Stimulated activated naive B cell treated with anti-CD40 and anti-IgM and Interleukin-4, amounts not matched to agents 10 μg/mL and 1 μg/mL and 100 μg/mL, for 72 hours (primary cell): ENCODE measurements at regions not wholly inside any gene's neighbourhood (a gene's known extent, or its start where the extent isn't known, plus 50 kb on each side); places are given as distances from the start of the nearest gene placed in this dataset.
A peak's percentile ranks its signal among the peaks of the same experiment; 100 is the strongest.

Source experiments
- ATAC-seq, 2 donors: fragments of 150-1000 bp; cut with Tn5 transposase; replicated peaks; 2 replicates each; pipeline ENCODE4 v1.10.0; 2021; ENCODE audit warnings: moderate library complexity in 1 of 2
- DNase-seq: peaks from one replicate; pipeline ENCODE4 v3.0.0; 2021
- H3K27ac Mint-ChIP-seq: one replicate; pipeline ENCODE4 v1.8.0; 2022; ENCODE audit warnings: mild to moderate bottlenecking, mixed read lengths
- H3K27me3 Mint-ChIP-seq, 2 donors: one replicate each; pipeline ENCODE4 v1.8.0; 2022; ENCODE audit warnings: mixed read lengths in 2 of 2
- H3K36me3 Mint-ChIP-seq, 2 donors: one replicate each; pipeline ENCODE4 v1.8.0; 2022; ENCODE audit warnings: mixed read lengths in 2 of 2, mild to moderate bottlenecking in 1 of 2
- H3K4me1 Mint-ChIP-seq, 2 donors: one replicate each; pipeline ENCODE4 v1.8.0; 2022; ENCODE audit warnings: mixed read lengths in 2 of 2, mild to moderate bottlenecking in 1 of 2
- H3K4me3 Mint-ChIP-seq, 2 donors: one replicate each; pipeline ENCODE4 v1.8.0; 2022; ENCODE audit warnings: mild to moderate bottlenecking in 2 of 2, mixed read lengths in 2 of 2, moderate library complexity in 1 of 2
- H3K9me3 Mint-ChIP-seq, 2 donors: one replicate each; pipeline ENCODE4 v1.8.0; 2022; ENCODE audit warnings: mixed read lengths in 2 of 2, mild to moderate bottlenecking in 1 of 2

DNA sequence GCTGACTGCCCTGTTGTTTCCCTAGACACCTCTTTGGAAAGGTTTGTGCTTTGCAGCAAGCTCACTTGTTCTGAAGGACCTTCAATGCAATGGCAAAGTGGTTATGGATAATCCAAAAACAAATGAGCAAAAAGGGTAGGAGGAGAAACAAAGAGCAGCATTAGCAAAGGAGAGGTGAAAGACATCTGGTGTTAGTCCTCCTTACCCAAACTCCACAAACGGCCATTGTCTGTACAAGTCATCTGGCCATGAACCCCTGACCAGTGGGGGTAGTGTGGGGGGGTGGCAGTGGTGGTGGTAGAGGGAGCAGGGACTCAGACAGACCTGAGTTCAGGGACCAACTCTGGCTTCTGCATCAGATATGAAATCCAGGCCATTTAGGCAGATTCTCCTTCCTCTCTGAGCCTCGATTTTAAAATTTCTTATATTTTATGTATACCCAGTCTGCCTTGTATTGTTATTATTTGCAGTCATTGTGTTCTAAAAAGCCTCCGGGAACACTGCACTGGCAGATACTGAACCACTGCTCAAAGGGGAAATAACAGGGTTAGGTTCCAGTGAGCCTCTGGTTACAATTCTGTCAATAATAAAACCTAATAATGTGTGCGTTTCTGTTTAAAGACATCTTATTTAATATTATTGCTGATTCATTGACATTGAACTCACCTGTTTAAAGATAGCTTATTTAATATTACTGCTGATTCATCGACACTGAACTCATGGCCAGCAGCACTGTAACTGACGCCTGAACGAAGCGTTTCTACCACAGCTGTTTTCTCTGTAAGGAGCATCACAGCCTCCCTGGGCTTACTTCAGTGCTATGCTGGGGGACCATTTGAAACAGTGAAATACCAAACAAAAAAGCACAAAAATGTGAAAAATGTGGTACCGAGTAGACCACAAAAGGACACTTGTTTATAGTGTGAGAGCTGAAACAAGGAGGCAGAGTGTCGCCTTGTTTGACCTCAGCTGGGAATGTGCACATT lies 156.0 kb downstream of the SEC61B start:
- DNase-seq: no peak
- peaks cover 0 to 23% of the 10 kb centered on the region in 2 donors for H3K27me3 Mint-ChIP-seq
- no peak overlapping the region for H3K4me3 Mint-ChIP-seq
- no peak for ATAC-seq
- peaks cover 12 to 22% of the 10 kb centered on the region in 2 donors for H3K4me1 Mint-ChIP-seq
- no peak overlapping the region for H3K27ac Mint-ChIP-seq
- H3K9me3 Mint-ChIP-seq: peaks cover 0 to 2% of the 10 kb centered on the region in 2 donors
- no peaks in the 10 kb centered on the region for H3K36me3 Mint-ChIP-seq

DNA sequence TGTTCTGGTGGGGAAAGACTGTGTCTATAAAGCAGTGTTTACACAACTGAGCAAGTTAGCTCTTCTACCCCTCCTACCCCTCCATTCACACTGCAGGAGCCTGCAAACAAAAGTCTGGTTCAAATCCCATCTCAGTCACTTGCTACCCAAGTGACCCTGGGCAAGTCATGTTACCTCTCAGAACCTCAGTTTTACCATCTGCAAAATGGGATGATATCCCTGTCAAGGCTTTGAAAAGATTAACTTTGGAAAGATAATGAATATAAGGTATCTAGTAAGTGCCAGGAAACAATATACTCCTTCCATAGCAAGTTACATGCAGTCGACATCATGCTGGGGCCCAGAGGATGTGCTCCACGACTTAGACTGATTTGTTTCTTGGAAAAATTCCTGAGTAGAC lies 161.5 kb downstream of the SEC61B start:
- Mint-ChIP-seq H3K4me3 (no peak overlapping the region), H3K4me1 (peaks cover 9 to 12% of the 10 kb centered on the region in 2 donors), H3K9me3 (peaks cover 0 to 2% of the 10 kb centered on the region in 2 donors), H3K27me3 (peaks cover 5 to 13% of the 10 kb centered on the region in 2 donors), H3K27ac (no peak overlapping the region), H3K36me3 (no peaks in the 10 kb centered on the region)
- DNase-seq (no peak), ATAC-seq (no peak)

DNA sequence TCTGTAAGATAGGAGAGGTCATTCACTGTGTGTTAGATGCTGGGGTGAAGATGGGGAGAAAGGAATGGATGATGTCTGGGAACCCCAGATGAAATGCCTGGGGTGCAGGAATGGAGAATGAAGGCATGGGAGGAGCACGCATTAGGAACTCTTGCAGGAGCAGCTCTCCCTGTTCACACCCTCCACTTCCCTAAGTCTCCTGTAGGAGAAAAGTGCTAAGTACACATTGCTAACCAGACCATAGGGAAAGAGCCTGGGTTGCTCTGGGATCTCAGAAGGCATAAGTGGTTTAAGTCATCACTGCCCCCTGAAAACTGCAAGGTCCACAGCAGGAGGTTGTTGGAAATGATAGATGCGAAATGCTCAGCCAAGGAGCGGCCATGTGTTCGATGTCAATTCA lies 163.1 kb downstream of the SEC61B start:
- H3K9me3 Mint-ChIP-seq: no peaks in the 10 kb centered on the region

DNA sequence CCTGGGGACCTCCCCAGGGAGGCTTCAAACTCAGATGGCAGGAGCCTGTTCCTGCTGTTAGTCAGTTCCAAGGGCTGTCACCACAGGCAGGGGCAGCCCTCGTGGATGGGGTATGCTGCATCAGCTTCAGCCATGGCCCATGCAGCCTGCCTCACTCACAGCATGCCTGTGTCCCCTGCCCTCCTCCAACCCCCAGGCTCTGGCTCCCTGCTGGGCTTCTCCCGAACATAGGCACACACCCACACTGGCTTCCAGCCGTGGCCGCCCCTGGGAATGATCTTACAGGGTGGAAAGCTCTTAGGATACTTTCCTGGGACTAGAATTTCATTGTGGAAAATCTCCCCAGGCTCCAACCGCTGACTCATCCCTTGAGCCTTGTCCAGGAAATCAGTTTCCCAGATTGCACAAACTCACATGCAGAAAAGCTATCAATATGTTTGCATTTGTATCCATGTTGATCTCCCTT lies 163.8 kb downstream of the SEC61B start:
- H3K4me3 Mint-ChIP-seq: no peak overlapping the region
- H3K4me1 Mint-ChIP-seq: peaks cover 9 to 12% of the 10 kb centered on the region in 2 donors
- H3K27me3 Mint-ChIP-seq: peaks cover 5 to 13% of the 10 kb centered on the region in 2 donors
- DNase-seq: no peak
- no peaks in the 10 kb centered on the region for H3K36me3 Mint-ChIP-seq
- H3K9me3 Mint-ChIP-seq: no peaks in the 10 kb centered on the region
- ATAC-seq: no peak
- H3K27ac Mint-ChIP-seq: peak overlapping the region; percentile 15

More for the DNA sequence above, 163.1 kb downstream of the SEC61B start:
- Mint-ChIP-seq H3K27ac (peak overlapping the region; percentile 59), H3K4me3 (no peak overlapping the region), H3K36me3 (no peaks in the 10 kb centered on the region), H3K27me3 (peaks cover 5 to 13% of the 10 kb centered on the region in 2 donors), H3K4me1 (peaks cover 9 to 12% of the 10 kb centered on the region in 2 donors)
- no peak for ATAC-seq
- no peak for DNase-seq

DNA sequence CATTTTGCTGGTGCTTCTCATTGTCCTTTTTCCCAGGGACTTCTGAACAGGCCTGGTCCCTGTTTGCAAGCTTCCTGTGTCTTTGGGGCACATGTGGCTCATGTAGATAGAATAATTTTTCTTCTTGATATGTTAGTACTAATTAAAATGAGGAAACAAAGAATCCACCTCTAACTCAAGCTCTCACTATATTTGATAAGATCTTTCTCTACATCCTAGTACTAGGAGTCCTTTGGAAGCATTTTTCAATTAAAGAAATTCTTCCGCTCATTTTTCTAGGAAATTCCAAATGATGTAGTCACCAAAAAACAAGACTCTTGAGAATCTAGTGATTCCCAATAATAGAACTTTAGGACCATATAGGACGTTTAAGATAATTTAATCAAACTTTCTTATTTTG lies 165.3 kb downstream of the SEC61B start:
- Mint-ChIP-seq H3K4me3 (no peak overlapping the region), H3K27me3 (peaks cover 5 to 13% of the 10 kb centered on the region in 2 donors), H3K36me3 (no peaks in the 10 kb centered on the region), H3K4me1 (peaks cover 9 to 12% of the 10 kb centered on the region in 2 donors), H3K9me3 (no peaks in the 10 kb centered on the region), H3K27ac (no peak overlapping the region)
- DNase-seq (no peak), ATAC-seq (no peak)

DNA sequence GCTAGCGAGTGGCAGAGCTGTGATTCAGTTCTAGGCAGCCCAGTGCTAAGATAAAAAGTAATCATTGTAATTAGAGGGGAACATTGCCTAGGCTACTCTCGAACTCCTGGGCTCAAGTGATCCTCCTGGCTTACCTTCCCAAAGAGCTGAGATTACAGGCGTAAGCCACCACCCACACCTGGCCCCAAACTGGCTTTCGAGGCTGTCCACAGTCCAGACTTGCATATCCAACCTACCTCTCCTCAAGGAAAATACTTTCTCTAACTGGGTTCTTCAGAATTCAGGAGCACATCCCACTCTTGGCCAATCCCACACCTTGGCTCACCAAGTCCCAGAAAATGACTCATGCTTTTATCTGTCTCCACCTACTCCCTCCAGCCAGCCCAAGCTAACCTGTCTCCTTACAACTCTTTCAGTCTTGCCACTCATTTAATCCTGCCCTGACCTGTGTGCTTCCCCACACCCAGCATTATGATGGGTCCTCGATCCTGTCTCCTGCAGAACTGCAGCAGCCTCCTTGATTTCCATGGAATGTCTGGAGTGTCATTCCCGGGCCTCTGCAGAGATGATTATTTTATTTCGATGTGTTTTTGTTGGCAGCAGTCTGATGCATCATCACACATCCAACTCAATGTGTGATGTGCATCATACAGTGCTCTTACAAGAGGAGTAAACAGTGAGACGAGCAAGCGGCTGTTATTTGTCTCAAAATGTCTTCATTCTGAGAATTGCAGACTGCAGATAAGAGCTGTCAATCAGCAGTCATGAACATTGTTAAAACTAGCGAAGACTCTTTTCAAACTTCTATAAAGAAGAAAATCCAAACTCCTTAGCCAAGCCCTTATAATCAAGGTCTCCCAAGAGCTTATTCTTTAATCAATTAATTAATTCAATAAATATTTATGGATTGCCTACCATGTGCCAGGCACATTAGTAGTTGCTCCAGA lies 167.3 kb downstream of the SEC61B start:
- H3K27ac Mint-ChIP-seq: no peak overlapping the region
- no peaks in the 10 kb centered on the region for H3K36me3 Mint-ChIP-seq
- no peak overlapping the region for H3K4me3 Mint-ChIP-seq
- H3K9me3 Mint-ChIP-seq: no peaks in the 10 kb centered on the region
- H3K27me3 Mint-ChIP-seq: peaks cover 5 to 8% of the 10 kb centered on the region in 2 donors
- ATAC-seq (no peak), DNase-seq (no peak)
- H3K4me1 Mint-ChIP-seq: peaks cover 5 to 6% of the 10 kb centered on the region in 2 donors

DNA sequence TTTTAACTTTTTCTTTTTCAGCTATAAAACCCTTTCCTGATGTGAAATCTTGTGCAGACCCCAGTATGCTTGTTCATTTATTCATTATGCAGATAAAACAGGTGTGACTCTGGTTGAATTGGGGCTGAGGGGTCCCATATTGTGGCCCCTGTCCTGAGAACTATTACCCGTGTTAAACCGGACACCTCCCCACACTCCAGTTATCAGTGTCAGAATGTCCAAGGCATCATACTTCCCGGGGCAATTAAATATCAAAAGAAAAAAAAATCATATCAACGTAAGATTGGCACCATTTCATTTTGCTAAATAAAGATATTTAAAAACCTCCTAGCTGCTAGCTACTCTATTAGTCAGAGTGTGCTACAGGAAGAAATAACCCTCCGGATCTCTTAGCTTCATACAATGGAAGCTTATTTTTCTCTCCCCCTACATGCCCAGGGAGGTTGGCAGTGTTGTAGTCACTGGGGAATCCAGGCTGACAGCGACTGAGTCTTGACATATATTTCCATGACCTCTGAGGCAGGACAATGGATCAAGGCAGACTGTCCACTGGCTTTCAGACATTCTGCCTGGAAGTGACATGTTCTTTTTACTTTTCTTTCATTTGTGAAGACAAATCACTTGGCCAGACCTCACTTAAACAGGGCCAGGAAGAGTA lies 170.0 kb downstream of the SEC61B start:
- no peak for ATAC-seq
- no peaks in the 10 kb centered on the region for H3K27me3 Mint-ChIP-seq
- peaks cover 11 to 19% of the 10 kb centered on the region in 2 donors for H3K4me1 Mint-ChIP-seq
- no peak overlapping the region for H3K4me3 Mint-ChIP-seq
- H3K36me3 Mint-ChIP-seq: peaks cover 0 to 5% of the 10 kb centered on the region in 2 donors
- peaks cover 0 to 1% of the 10 kb centered on the region in 2 donors for H3K9me3 Mint-ChIP-seq
- H3K27ac Mint-ChIP-seq: no peak overlapping the region
- no peak for DNase-seq

DNA sequence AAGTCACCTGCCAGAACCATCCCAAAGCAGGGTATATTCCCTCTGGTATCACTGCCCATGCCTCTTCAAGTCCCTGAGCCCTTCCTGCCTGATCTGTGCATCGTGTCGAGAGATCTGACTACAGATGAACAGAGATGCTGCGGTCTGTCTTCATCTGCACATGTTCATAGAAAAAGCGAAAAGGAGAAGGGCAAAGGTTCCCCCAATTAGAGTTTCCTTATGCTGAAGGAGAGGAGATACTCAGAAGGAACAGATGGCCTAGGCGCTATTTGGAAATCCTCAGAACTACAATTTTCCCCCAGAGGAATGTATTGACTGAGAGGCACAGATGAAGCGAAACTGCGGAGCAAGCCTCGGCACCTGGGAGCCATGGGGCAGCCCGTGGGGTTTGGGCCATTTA lies 170.9 kb downstream of the SEC61B start:
- no peak for ATAC-seq
- Mint-ChIP-seq H3K4me1 (peaks cover 11 to 19% of the 10 kb centered on the region in 2 donors), H3K4me3 (no peak overlapping the region), H3K36me3 (peaks cover 0 to 5% of the 10 kb centered on the region in 2 donors), H3K27me3 (no peaks in the 10 kb centered on the region), H3K9me3 (peaks cover 0 to 3% of the 10 kb centered on the region in 2 donors), H3K27ac (no peak overlapping the region)
- no peak for DNase-seq

DNA sequence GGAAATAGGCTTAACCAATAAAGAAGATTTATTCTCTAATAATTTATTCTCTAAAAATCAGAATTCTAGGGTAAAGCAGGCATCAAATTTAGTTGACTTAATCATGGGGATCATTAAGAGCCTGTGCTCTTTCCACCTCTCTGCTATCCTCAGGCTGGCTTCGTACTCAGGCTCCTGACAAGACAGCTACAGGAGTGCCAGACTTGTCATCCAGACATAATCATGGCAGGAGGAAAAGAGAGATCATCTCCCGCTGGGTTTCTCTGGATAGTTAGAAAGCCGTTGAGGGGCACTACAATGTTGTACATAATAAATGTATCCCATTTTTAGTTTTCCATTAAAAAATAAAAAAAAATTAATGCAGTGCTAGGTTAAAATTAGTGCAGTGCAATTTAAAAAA lies 171.9 kb downstream of the SEC61B start:
- H3K27ac Mint-ChIP-seq: no peak overlapping the region
- no peak for ATAC-seq

DNA sequence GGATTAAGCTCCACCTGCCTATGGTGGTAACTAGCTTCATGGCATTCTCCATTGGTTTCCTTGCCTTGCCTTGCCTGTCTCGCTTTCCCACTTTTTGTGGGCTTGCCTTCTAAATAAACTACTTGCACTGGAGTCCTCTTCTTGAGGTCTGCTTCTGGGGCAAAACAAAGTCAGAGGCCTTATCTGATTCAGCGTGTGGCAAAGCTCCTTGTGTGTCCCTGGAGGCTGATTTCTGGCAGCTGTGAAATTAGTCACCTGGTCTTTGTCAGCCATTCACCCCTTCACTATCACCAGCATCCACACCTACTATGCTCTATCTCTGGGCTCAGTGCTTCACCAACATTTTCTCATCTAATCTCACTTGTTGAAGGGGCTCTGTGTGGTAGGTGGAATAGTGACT lies 176.2 kb downstream of the SEC61B start:
- H3K4me3 Mint-ChIP-seq: no peak overlapping the region
- H3K27me3 Mint-ChIP-seq: peaks cover 0 to 3% of the 10 kb centered on the region in 2 donors
- DNase-seq (no peak), ATAC-seq (peak; percentile 62 to 73)
- peaks cover 0 to 3% of the 10 kb centered on the region in 2 donors for H3K9me3 Mint-ChIP-seq
- H3K27ac Mint-ChIP-seq: peak overlapping the region; percentile 70
- H3K36me3 Mint-ChIP-seq: peaks cover 2 to 15% of the 10 kb centered on the region in 2 donors
- H3K4me1 Mint-ChIP-seq: peaks cover 20 to 27% of the 10 kb centered on the region in 2 donors

More for the DNA sequence above, 171.9 kb downstream of the SEC61B start:
- Mint-ChIP-seq H3K4me1 (peaks cover 17 to 27% of the 10 kb centered on the region in 2 donors), H3K36me3 (peaks cover 0 to 12% of the 10 kb centered on the region in 2 donors), H3K4me3 (no peak overlapping the region), H3K9me3 (peaks cover 0 to 3% of the 10 kb centered on the region in 2 donors), H3K27me3 (no peaks in the 10 kb centered on the region)
- DNase-seq: no peak

DNA sequence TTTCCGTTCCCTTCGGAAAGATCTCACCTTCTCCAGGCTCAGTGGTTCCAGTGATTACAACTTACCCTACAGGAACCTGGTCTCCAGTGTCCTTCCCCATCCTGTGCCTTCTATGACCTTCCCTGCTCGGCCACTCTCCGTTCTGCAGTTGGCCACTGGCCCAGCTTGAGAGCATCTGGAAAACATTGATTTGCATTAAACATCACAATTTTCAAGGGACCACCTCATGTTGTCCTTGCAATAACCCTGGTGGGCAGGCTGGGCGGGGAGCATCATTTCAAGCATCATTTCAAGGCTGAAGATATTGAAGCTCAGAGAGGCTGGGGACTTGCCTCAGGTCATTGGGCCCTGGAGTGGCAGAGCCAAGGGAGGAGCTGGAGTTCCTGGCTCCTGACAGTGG lies 177.4 kb downstream of the SEC61B start:
- ATAC-seq (no peak), DNase-seq (no peak)
- peaks cover 0 to 3% of the 10 kb centered on the region in 2 donors for H3K27me3 Mint-ChIP-seq
- H3K4me1 Mint-ChIP-seq: peaks cover 20 to 27% of the 10 kb centered on the region in 2 donors
- no peak overlapping the region for H3K27ac Mint-ChIP-seq
- no peak overlapping the region for H3K4me3 Mint-ChIP-seq
- H3K9me3 Mint-ChIP-seq: peaks cover 0 to 3% of the 10 kb centered on the region in 2 donors
- H3K36me3 Mint-ChIP-seq: peaks cover 2 to 15% of the 10 kb centered on the region in 2 donors

DNA sequence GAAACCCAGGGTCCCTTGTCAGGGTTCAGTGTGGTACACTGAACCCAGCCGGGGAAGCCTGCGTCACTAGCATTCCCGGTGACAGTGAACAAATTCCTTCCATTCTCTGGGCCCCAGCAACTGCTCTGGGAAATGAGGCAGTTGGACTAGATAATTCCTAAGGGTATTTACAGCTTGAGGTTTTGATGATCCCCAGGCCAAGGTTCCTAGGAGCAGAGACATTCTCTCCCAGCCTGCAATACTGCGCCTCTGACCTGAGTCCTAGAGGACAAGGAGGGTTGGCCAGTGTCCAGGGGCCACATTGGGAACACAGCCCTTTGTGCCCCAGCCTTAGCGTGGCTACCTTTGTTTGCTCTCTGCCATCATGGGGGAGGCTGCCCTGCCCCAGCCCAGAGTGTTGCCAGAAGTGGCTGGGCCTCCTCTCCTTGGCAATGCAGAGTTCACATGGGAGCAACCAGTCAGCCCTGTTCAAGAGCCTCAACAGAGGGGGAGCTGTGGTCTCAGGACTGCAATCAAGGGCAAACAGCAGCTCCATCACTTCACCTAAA lies 178.2 kb downstream of the SEC61B start:
- peaks cover 23 to 26% of the 10 kb centered on the region in 2 donors for H3K4me1 Mint-ChIP-seq
- H3K27ac Mint-ChIP-seq: no peak overlapping the region
- ATAC-seq: no peak
- peaks cover 0 to 3% of the 10 kb centered on the region in 2 donors for H3K9me3 Mint-ChIP-seq
- H3K27me3 Mint-ChIP-seq: peaks cover 0 to 6% of the 10 kb centered on the region in 2 donors
- peaks cover 2 to 15% of the 10 kb centered on the region in 2 donors for H3K36me3 Mint-ChIP-seq
- DNase-seq: no peak
- H3K4me3 Mint-ChIP-seq: no peak overlapping the region
